ENCODE measurements at regions not wholly inside any gene's neighbourhood (a gene's known extent, or its start where the extent isn't known, plus 50 kb on each side); places are given as distances from the start of the nearest gene placed in this dataset.

GRCh38 chr9:16180546-16180945 lies 627.7 kb downstream of the CCDC171 start:
- H3K36me3 Mint-ChIP-seq (ENCODE audit: insufficient read depth, unreplicated experiment), result no peaks in the 10 kb centered on the region
- Histone ChIP-seq H3K4me3 (ENCODE audit: low read depth, low read length) (no peak overlapping the region), H3K36me3 (ENCODE audit: control insufficient read depth, insufficient read depth, low read length) (no peaks in the 10 kb centered on the region), H3K9me3 (no peaks in the 10 kb centered on the region), H3K27me3 (replicated peaks; ENCODE audit: control insufficient read depth, insufficient read depth, low read length) (no peaks in the 10 kb centered on the region), H3K4me1 (no peaks in the 10 kb centered on the region)
- no TSS peak for BruUV-seq (replicated peaks)
- TF ChIP-seq CTCF (IDR thresholded peaks at IDR 0.05; ENCODE audit: insufficient read depth in 1 of 2, low read depth in 1 of 2, low read length in 1 of 2, severe bottlenecking in 1 of 2, unreplicated experiment in 1 of 2), result no peak
- no peaks in the 10 kb centered on the region for H3K4me1 Mint-ChIP-seq (ENCODE audit: low read depth, unreplicated experiment)
- no peaks in the 10 kb centered on the region for H3K27me3 Mint-ChIP-seq (ENCODE audit: insufficient read depth, unreplicated experiment)
- H3K27ac Mint-ChIP-seq (ENCODE audit: unreplicated experiment), result no peak overlapping the region
- ChIA-PET CTCF (no interaction called here), POLR2A (no interaction called here)
- H3K9me3 Mint-ChIP-seq (ENCODE audit: unreplicated experiment), result no peaks in the 10 kb centered on the region
- DNase-seq, result no peak
- H3K4me3 Mint-ChIP-seq (ENCODE audit: unreplicated experiment), result no peak overlapping the region
- intact Hi-C loops (cut with micrococcal nuclease; ENCODE audit: unreplicated experiment), result no loop called here

DNA sequence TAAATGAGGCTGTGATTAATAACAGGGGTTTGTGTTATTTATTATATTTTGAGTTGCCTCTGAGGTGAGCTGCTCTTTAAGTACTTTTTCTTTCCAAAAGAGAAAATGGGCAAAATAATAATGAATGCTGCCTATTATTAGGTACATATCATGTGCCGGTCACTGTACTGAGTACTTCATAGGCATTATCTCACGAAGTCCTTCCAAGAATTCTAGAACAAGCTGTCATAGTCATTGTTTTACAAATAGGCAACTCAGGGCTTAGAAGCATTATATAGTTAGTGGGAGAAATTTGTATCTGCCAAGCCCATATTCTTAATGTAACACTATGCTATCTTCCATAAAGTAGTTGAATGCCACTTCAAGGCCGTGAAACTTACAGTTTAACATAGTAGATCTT lies 628.7 kb downstream of the CCDC171 start:
- Mint-ChIP-seq H3K9me3 (ENCODE audit: unreplicated experiment) (no peaks in the 10 kb centered on the region), H3K4me3 (ENCODE audit: unreplicated experiment) (no peak overlapping the region), H3K27ac (ENCODE audit: unreplicated experiment) (no peak overlapping the region), H3K4me1 (ENCODE audit: low read depth, unreplicated experiment) (no peaks in the 10 kb centered on the region), H3K27me3 (ENCODE audit: insufficient read depth, unreplicated experiment) (no peaks in the 10 kb centered on the region), H3K36me3 (ENCODE audit: insufficient read depth, unreplicated experiment) (no peaks in the 10 kb centered on the region)
- Histone ChIP-seq H3K4me1 (no peaks in the 10 kb centered on the region), H3K27me3 (replicated peaks; ENCODE audit: control insufficient read depth, insufficient read depth, low read length) (no peaks in the 10 kb centered on the region), H3K9me3 (no peaks in the 10 kb centered on the region), H3K36me3 (ENCODE audit: control insufficient read depth, insufficient read depth, low read length) (no peaks in the 10 kb centered on the region), H3K4me3 (ENCODE audit: low read depth, low read length) (no peak overlapping the region)
- intact Hi-C loops (cut with micrococcal nuclease; ENCODE audit: unreplicated experiment), result no loop called here
- CTCF ChIA-PET, result no interaction called here
- no peak for DNase-seq
- POLR2A ChIA-PET, result no interaction called here
- no TSS peak for BruUV-seq (replicated peaks)
- no peak for TF ChIP-seq CTCF (IDR thresholded peaks at IDR 0.05; ENCODE audit: insufficient read depth in 1 of 2, low read depth in 1 of 2, low read length in 1 of 2, severe bottlenecking in 1 of 2, unreplicated experiment in 1 of 2)

DNA sequence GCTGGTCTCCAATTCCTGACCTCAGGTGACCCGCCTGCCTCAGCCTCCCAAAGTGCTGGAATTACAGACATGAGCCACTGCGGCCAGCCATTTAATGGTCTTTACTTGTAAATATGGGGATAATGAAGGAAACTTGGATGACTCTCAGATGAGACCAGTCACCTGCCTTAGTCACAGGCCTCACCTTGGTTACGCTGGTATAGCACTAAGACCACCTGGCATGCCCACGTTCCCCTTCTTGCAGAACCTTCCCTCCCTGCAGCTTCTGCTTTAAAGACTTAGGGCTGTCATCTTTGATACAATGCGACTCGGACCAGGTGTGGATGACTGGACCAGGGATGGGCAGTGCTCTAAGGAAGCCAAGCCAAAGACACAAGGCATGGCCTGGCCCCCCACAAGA lies 629.9 kb downstream of the CCDC171 start:
- H3K4me3 Mint-ChIP-seq (ENCODE audit: unreplicated experiment), result no peak overlapping the region
- no peaks in the 10 kb centered on the region for H3K4me1 Mint-ChIP-seq (ENCODE audit: low read depth, unreplicated experiment)
- no TSS peak for BruUV-seq (replicated peaks)
- DNase-seq, result no peak
- TF ChIP-seq CTCF (IDR thresholded peaks at IDR 0.05; ENCODE audit: insufficient read depth in 1 of 2, low read depth in 1 of 2, low read length in 1 of 2, severe bottlenecking in 1 of 2, unreplicated experiment in 1 of 2), result no peak
- Histone ChIP-seq H3K36me3 (ENCODE audit: control insufficient read depth, insufficient read depth, low read length) (no peaks in the 10 kb centered on the region), H3K9me3 (no peaks in the 10 kb centered on the region), H3K4me3 (ENCODE audit: low read depth, low read length) (no peak overlapping the region), H3K4me1 (no peaks in the 10 kb centered on the region), H3K27me3 (replicated peaks; ENCODE audit: control insufficient read depth, insufficient read depth, low read length) (no peaks in the 10 kb centered on the region)
- no peaks in the 10 kb centered on the region for H3K9me3 Mint-ChIP-seq (ENCODE audit: unreplicated experiment)
- no peaks in the 10 kb centered on the region for H3K36me3 Mint-ChIP-seq (ENCODE audit: insufficient read depth, unreplicated experiment)
- intact Hi-C loops (cut with micrococcal nuclease; ENCODE audit: unreplicated experiment), result no loop called here
- ChIA-PET POLR2A (no interaction called here), CTCF (no interaction called here)
- no peak overlapping the region for H3K27ac Mint-ChIP-seq (ENCODE audit: unreplicated experiment)
- no peaks in the 10 kb centered on the region for H3K27me3 Mint-ChIP-seq (ENCODE audit: insufficient read depth, unreplicated experiment)

Measured in Caco-2 (cell line).